HEK293 (cell line): ENCODE measurements at regions not wholly inside any gene's neighbourhood (a gene's known extent, or its start where the extent isn't known, plus 50 kb on each side); places are given as distances from the start of the nearest gene placed in this dataset.

Experiments
- BCL11B ChIP-seq: fragments of 450-650 bp; formaldehyde crosslinking; IDR thresholded peaks from 2 replicates; pipeline ENCODE4 v1.5.1; 2016; ENCODE audit warnings: low read depth, missing biosample characterization, missing genetic modification characterization
- INSM2 ChIP-seq: fragments of 450-650 bp; formaldehyde crosslinking; IDR thresholded peaks from 2 replicates; pipeline ENCODE4 v1.5.1; 2016; ENCODE audit warnings: missing biosample characterization, missing genetic modification characterization
- KLF8 ChIP-seq: fragments of 450-650 bp; formaldehyde crosslinking; IDR thresholded peaks from 2 replicates; pipeline ENCODE4 v1.5.1; 2016; ENCODE audit warnings: missing biosample characterization, missing genetic modification characterization
- PBX3 ChIP-seq: sonication (generic); formaldehyde crosslinking; IDR thresholded peaks from 2 replicates; pipeline ENCODE4 v1.8.1; 2022; ENCODE audit warnings: mild to moderate bottlenecking, moderate library complexity, missing genetic modification reagents
- SCRT2 ChIP-seq: fragments of 450-650 bp; formaldehyde crosslinking; IDR thresholded peaks from 2 replicates; pipeline ENCODE4 v1.5.1; 2016; ENCODE audit warnings: missing biosample characterization, missing genetic modification characterization
- ZBTB6 ChIP-seq: fragments of 450-650 bp; formaldehyde crosslinking; IDR thresholded peaks from 2 replicates; pipeline ENCODE4 v1.5.1; 2017; ENCODE audit warnings: missing biosample characterization, missing genetic modification characterization
- ZBTB8A ChIP-seq: fragments of 450-650 bp; formaldehyde crosslinking; IDR thresholded peaks from 2 replicates; pipeline ENCODE4 v1.5.1; 2016; ENCODE audit warnings: missing biosample characterization, missing genetic modification characterization
- ZFHX2 ChIP-seq: fragments of 450-650 bp; formaldehyde crosslinking; conservative IDR thresholded peaks from 2 replicates; pipeline ENCODE4 v1.5.1; 2016; ENCODE audit warnings: missing biosample characterization, missing genetic modification characterization
- ZNF148 ChIP-seq: fragments of 450-650 bp; formaldehyde crosslinking; IDR thresholded peaks from 2 replicates; pipeline ENCODE4 v1.5.0; 2017; ENCODE audit warnings: missing biosample characterization, missing genetic modification characterization, borderline replicate concordance
- ZNF18 ChIP-seq: fragments of 450-650 bp; formaldehyde crosslinking; IDR thresholded peaks from 2 replicates; pipeline ENCODE4 v1.5.1; 2016; ENCODE audit warnings: missing biosample characterization, missing genetic modification characterization
- ZNF202 ChIP-seq: fragments of 450-650 bp; formaldehyde crosslinking; IDR thresholded peaks from 2 replicates; pipeline ENCODE4 v1.5.1; 2016; ENCODE audit warnings: missing biosample characterization, missing genetic modification characterization, borderline replicate concordance
- ZNF324 ChIP-seq: fragments of 450-650 bp; formaldehyde crosslinking; IDR thresholded peaks from 2 replicates; pipeline ENCODE4 v1.5.1; 2016; ENCODE audit warnings: missing biosample characterization, missing genetic modification characterization
- ZNF341 ChIP-seq: fragments of 450-650 bp; formaldehyde crosslinking; IDR thresholded peaks from 2 replicates; pipeline ENCODE4; 2016; ENCODE audit warnings: low read depth, missing biosample characterization, missing genetic modification characterization
- ZNF354C ChIP-seq: fragments of 450-650 bp; formaldehyde crosslinking; IDR thresholded peaks from 2 replicates; pipeline ENCODE4 v1.5.1; 2016; ENCODE audit warnings: missing biosample characterization, missing genetic modification characterization, low read depth, borderline replicate concordance
- ZNF391 ChIP-seq: fragments of 450-650 bp; formaldehyde crosslinking; IDR thresholded peaks from 2 replicates; pipeline ENCODE4 v1.5.1; 2016; ENCODE audit warnings: low read depth, missing biosample characterization, missing genetic modification characterization, borderline replicate concordance
- ZNF416 ChIP-seq: fragments of 450-650 bp; formaldehyde crosslinking; IDR thresholded peaks from 2 replicates; pipeline ENCODE4 v1.5.1; 2016; ENCODE audit warnings: missing biosample characterization, missing genetic modification characterization
- ZNF449 ChIP-seq: fragments of 450-650 bp; formaldehyde crosslinking; IDR thresholded peaks from 2 replicates; pipeline ENCODE4 v1.5.1; 2017; ENCODE audit warnings: missing biosample characterization, mild to moderate bottlenecking, missing genetic modification characterization, moderate library complexity
- ZNF473 ChIP-seq: fragments of 450-650 bp; formaldehyde crosslinking; IDR thresholded peaks from 2 replicates; pipeline ENCODE4 v1.5.1; 2017; ENCODE audit warnings: missing biosample characterization, missing genetic modification characterization
- ZNF529 ChIP-seq: fragments of 450-650 bp; formaldehyde crosslinking; IDR thresholded peaks from 2 replicates; pipeline ENCODE4 v1.5.1; 2017; ENCODE audit warnings: missing genetic modification characterization, missing biosample characterization; ENCODE audit not compliant: insufficient replicate concordance
- ZNF530 ChIP-seq: fragments of 450-650 bp; formaldehyde crosslinking; IDR thresholded peaks from 2 replicates; pipeline ENCODE4 v1.5.1; 2016; ENCODE audit warnings: low read depth, missing biosample characterization, missing genetic modification characterization
- ZNF544 ChIP-seq: fragments of 450-650 bp; formaldehyde crosslinking; IDR thresholded peaks from 2 replicates; pipeline ENCODE4 v1.5.0; 2017; ENCODE audit warnings: missing biosample characterization, missing genetic modification characterization
- ZNF561 ChIP-seq: fragments of 450-650 bp; IDR thresholded peaks from 2 replicates; pipeline ENCODE4 v1.5.1; 2018; ENCODE audit warnings: missing biosample characterization, missing genetic modification characterization, borderline replicate concordance
- ZNF610 ChIP-seq: fragments of 450-650 bp; formaldehyde crosslinking; IDR thresholded peaks from 2 replicates; pipeline ENCODE4 v1.5.1; 2016; ENCODE audit warnings: missing biosample characterization, missing genetic modification characterization, borderline replicate concordance
- ZNF658 ChIP-seq: fragments of 450-650 bp; formaldehyde crosslinking; IDR thresholded peaks from 2 replicates; pipeline ENCODE4; 2016; ENCODE audit warnings: missing biosample characterization, missing genetic modification characterization
- ZNF677 ChIP-seq: fragments of 450-650 bp; IDR thresholded peaks from 2 replicates; pipeline ENCODE4 v1.5.0; 2018; ENCODE audit warnings: missing biosample characterization, mild to moderate bottlenecking, missing genetic modification characterization, moderate library complexity
- ZNF692 ChIP-seq: fragments of 450-650 bp; formaldehyde crosslinking; IDR thresholded peaks from 2 replicates; pipeline ENCODE4 v1.5.1; 2016; ENCODE audit warnings: missing biosample characterization, missing genetic modification characterization
- ZNF791 ChIP-seq: fragments of 450-650 bp; formaldehyde crosslinking; IDR thresholded peaks from 2 replicates; pipeline ENCODE4 v1.5.1; 2016; ENCODE audit warnings: missing biosample characterization, missing genetic modification characterization
- ZSCAN16 ChIP-seq: fragments of 450-650 bp; formaldehyde crosslinking; IDR thresholded peaks from 2 replicates; pipeline ENCODE4 v1.5.1; 2016; ENCODE audit warnings: missing biosample characterization, missing genetic modification characterization

GRCh38 chr10:36423821-36424248 is 701.6 kb upstream of the ANKRD30A start (continued):
- TF ChIP-seq ZNF544: no peak
- TF ChIP-seq ZBTB8A (tag by site-specific recombination): peak; percentile 84
- no peak for TF ChIP-seq BCL11B (tag by site-specific recombination)
- TF ChIP-seq ZNF341: peak; percentile 25; the same call in 1 of the 2 replicates
- peak; percentile 58 for TF ChIP-seq KLF8 (tag by site-specific recombination)
- peak; percentile 77; the same call in 1 of the 2 replicates for TF ChIP-seq ZNF610
- TF ChIP-seq ZNF416 (tag by site-specific recombination): no peak
- TF ChIP-seq ZNF658 (tag by site-specific recombination): no peak
- no peak; the same call in 1 of the 2 replicates for TF ChIP-seq ZNF324 (tag by site-specific recombination)
- TF ChIP-seq ZBTB6 (tag by site-specific recombination): peak; percentile 26; the same call in 1 of the 2 replicates
- peak; percentile 89 for TF ChIP-seq ZNF692 (tag by site-specific recombination)
- TF ChIP-seq ZNF202: no peak
- TF ChIP-seq ZNF530 (tag by site-specific recombination): no peak
- TF ChIP-seq ZSCAN16 (tag by site-specific recombination): peak; percentile 66; the same call in 1 of the 2 replicates
- no peak for TF ChIP-seq ZNF791 (tag by site-specific recombination)
- TF ChIP-seq PBX3: no peak
- TF ChIP-seq ZNF148 (tag by site-specific recombination): no peak
- TF ChIP-seq ZNF473 (tag by site-specific recombination): no peak
- TF ChIP-seq SCRT2 (tag by site-specific recombination): 0 out of 2 replicates have a peak, but pooled peaks have one; percentile 11
- no peak for TF ChIP-seq ZNF529
- peak; percentile 67; the same call in 1 of the 2 replicates for TF ChIP-seq ZNF18 (tag by site-specific recombination)
- TF ChIP-seq ZNF449 (tag by site-specific recombination): 0 out of 2 replicates have a peak, but pooled peaks have one; percentile 40
- TF ChIP-seq ZNF354C (tag by site-specific recombination): 0 out of 2 replicates have a peak, but pooled peaks have one; percentile 5
- peak; percentile 80 for TF ChIP-seq ZNF391 (tag by site-specific recombination)
- TF ChIP-seq INSM2 (tag by site-specific recombination): peak; percentile 88
- no peak for TF ChIP-seq ZNF677 (tag by site-specific recombination)
- peak; percentile 96 for TF ChIP-seq ZNF561 (tag by site-specific recombination)
- no peak for TF ChIP-seq ZFHX2 (tag by site-specific recombination)
